ENCODE measurements at regions not wholly inside any gene's neighbourhood (a gene's known extent, or its start where the extent isn't known, plus 50 kb on each side); places are given as distances from the start of the nearest gene placed in this dataset.
"Not testable (repeated sequence)": the region's sequence is repeated elsewhere in the genome, so short reads cannot be mapped to it uniquely, and the experiment has no call there.

GRCh38 chr1:843946-844345 lies 79.8 kb upstream of the SAMD11 start:
- not testable (repeated sequence) for H2AFZ ChIP-seq; H4K20me1 ChIP-seq (replicated peaks; ENCODE audit: insufficient read depth); H3K27me3 ChIP-seq (ENCODE audit: insufficient read depth); H3K9me2 ChIP-seq (ENCODE audit: insufficient read depth); ATAC-seq; H3K79me2 ChIP-seq (replicated peaks; ENCODE audit: insufficient read depth); H3K4me3 Mint-ChIP-seq; DNase-seq (ENCODE audit: low spot score); H3K36me3 ChIP-seq (ENCODE audit: insufficient read depth); H3K4me2 ChIP-seq; H3K4me1 ChIP-seq (ENCODE audit: insufficient read depth); H3K27me3 Mint-ChIP-seq (ENCODE audit: insufficient read depth, low read depth, poor library complexity); H3K9me3 Mint-ChIP-seq; H3K36me3 Mint-ChIP-seq (ENCODE audit: low read depth); H3K4me3 ChIP-seq; H3K27ac ChIP-seq (ENCODE audit: low read depth); H3F3A ChIP-seq (replicated peaks; ENCODE audit: low read depth)
- H3K27ac Mint-ChIP-seq: peak overlapping the region; percentile 90
- H3K4me1 Mint-ChIP-seq: peaks cover 30% of the 10 kb centered on the region

GRCh38 chr1:844472-845026 lies 79.2 kb upstream of the SAMD11 start:
- peaks cover 30% of the 10 kb centered on the region for H3K4me1 Mint-ChIP-seq
- Histone ChIP-seq H3F3A (replicated peaks; ENCODE audit: low read depth) (no peaks in the 10 kb centered on the region), H4K20me1 (replicated peaks; ENCODE audit: insufficient read depth) (no peaks in the 10 kb centered on the region), H3K4me3 (no peak overlapping the region), H3K27ac (ENCODE audit: low read depth) (no peak overlapping the region), H2AFZ (no peak overlapping the region), H3K4me1 (ENCODE audit: insufficient read depth) (no peaks in the 10 kb centered on the region), H3K9me2 (ENCODE audit: insufficient read depth) (no peaks in the 10 kb centered on the region), H3K36me3 (ENCODE audit: insufficient read depth) (no peaks in the 10 kb centered on the region), H3K79me2 (replicated peaks; ENCODE audit: insufficient read depth) (no peaks in the 10 kb centered on the region), H3K4me2 (no peak overlapping the region), H3K27me3 (ENCODE audit: insufficient read depth) (no peaks in the 10 kb centered on the region)
- no peaks in the 10 kb centered on the region for H3K36me3 Mint-ChIP-seq (ENCODE audit: low read depth)
- H3K4me3 Mint-ChIP-seq: no peak overlapping the region; the same call in 2 of the 3 replicates
- ATAC-seq: peak; percentile 83
- peaks cover 3% of the 10 kb centered on the region for H3K27me3 Mint-ChIP-seq (ENCODE audit: insufficient read depth, low read depth, poor library complexity)
- peak; percentile 50 for DNase-seq (ENCODE audit: low spot score)
- no peak for TF ChIP-seq STAT1 (IDR thresholded peaks at IDR 0.05; ENCODE audit: unreplicated experiment)
- no peak for TF ChIP-seq CREB1 (CRISPR knock-in tag; IDR thresholded peaks at IDR 0.05; ENCODE audit: low read depth)
- TF ChIP-seq, protein P1, sequence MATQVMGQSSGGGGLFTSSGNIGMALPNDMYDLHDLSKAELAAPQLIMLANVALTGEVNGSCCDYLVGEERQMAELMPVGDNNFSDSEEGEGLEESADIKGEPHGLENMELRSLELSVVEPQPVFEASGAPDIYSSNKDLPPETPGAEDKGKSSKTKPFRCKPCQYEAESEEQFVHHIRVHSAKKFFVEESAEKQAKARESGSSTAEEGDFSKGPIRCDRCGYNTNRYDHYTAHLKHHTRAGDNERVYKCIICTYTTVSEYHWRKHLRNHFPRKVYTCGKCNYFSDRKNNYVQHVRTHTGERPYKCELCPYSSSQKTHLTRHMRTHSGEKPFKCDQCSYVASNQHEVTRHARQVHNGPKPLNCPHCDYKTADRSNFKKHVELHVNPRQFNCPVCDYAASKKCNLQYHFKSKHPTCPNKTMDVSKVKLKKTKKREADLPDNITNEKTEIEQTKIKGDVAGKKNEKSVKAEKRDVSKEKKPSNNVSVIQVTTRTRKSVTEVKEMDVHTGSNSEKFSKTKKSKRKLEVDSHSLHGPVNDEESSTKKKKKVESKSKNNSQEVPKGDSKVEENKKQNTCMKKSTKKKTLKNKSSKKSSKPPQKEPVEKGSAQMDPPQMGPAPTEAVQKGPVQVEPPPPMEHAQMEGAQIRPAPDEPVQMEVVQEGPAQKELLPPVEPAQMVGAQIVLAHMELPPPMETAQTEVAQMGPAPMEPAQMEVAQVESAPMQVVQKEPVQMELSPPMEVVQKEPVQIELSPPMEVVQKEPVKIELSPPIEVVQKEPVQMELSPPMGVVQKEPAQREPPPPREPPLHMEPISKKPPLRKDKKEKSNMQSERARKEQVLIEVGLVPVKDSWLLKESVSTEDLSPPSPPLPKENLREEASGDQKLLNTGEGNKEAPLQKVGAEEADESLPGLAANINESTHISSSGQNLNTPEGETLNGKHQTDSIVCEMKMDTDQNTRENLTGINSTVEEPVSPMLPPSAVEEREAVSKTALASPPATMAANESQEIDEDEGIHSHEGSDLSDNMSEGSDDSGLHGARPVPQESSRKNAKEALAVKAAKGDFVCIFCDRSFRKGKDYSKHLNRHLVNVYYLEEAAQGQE (IDR thresholded peaks at IDR 0.05; ENCODE audit: unreplicated experiment): no peak
- no peak for TF ChIP-seq POLR2AphosphoS5 (IDR thresholded peaks at IDR 0.05; ENCODE audit: low read depth)
- no peak for TF ChIP-seq ZNF114 (CRISPR knock-in tag; IDR thresholded peaks at IDR 0.05)
- TF ChIP-seq JUNB (IDR thresholded peaks at IDR 0.05; ENCODE audit: unreplicated experiment): no peak
- no peak for TF ChIP-seq EZH2 (IDR thresholded peaks at IDR 0.05; ENCODE audit: low read depth, unreplicated experiment)
- no peak for TF ChIP-seq EZH2phosphoT487 (IDR thresholded peaks at IDR 0.05; ENCODE audit: unreplicated experiment)
- TF ChIP-seq, protein P2, sequence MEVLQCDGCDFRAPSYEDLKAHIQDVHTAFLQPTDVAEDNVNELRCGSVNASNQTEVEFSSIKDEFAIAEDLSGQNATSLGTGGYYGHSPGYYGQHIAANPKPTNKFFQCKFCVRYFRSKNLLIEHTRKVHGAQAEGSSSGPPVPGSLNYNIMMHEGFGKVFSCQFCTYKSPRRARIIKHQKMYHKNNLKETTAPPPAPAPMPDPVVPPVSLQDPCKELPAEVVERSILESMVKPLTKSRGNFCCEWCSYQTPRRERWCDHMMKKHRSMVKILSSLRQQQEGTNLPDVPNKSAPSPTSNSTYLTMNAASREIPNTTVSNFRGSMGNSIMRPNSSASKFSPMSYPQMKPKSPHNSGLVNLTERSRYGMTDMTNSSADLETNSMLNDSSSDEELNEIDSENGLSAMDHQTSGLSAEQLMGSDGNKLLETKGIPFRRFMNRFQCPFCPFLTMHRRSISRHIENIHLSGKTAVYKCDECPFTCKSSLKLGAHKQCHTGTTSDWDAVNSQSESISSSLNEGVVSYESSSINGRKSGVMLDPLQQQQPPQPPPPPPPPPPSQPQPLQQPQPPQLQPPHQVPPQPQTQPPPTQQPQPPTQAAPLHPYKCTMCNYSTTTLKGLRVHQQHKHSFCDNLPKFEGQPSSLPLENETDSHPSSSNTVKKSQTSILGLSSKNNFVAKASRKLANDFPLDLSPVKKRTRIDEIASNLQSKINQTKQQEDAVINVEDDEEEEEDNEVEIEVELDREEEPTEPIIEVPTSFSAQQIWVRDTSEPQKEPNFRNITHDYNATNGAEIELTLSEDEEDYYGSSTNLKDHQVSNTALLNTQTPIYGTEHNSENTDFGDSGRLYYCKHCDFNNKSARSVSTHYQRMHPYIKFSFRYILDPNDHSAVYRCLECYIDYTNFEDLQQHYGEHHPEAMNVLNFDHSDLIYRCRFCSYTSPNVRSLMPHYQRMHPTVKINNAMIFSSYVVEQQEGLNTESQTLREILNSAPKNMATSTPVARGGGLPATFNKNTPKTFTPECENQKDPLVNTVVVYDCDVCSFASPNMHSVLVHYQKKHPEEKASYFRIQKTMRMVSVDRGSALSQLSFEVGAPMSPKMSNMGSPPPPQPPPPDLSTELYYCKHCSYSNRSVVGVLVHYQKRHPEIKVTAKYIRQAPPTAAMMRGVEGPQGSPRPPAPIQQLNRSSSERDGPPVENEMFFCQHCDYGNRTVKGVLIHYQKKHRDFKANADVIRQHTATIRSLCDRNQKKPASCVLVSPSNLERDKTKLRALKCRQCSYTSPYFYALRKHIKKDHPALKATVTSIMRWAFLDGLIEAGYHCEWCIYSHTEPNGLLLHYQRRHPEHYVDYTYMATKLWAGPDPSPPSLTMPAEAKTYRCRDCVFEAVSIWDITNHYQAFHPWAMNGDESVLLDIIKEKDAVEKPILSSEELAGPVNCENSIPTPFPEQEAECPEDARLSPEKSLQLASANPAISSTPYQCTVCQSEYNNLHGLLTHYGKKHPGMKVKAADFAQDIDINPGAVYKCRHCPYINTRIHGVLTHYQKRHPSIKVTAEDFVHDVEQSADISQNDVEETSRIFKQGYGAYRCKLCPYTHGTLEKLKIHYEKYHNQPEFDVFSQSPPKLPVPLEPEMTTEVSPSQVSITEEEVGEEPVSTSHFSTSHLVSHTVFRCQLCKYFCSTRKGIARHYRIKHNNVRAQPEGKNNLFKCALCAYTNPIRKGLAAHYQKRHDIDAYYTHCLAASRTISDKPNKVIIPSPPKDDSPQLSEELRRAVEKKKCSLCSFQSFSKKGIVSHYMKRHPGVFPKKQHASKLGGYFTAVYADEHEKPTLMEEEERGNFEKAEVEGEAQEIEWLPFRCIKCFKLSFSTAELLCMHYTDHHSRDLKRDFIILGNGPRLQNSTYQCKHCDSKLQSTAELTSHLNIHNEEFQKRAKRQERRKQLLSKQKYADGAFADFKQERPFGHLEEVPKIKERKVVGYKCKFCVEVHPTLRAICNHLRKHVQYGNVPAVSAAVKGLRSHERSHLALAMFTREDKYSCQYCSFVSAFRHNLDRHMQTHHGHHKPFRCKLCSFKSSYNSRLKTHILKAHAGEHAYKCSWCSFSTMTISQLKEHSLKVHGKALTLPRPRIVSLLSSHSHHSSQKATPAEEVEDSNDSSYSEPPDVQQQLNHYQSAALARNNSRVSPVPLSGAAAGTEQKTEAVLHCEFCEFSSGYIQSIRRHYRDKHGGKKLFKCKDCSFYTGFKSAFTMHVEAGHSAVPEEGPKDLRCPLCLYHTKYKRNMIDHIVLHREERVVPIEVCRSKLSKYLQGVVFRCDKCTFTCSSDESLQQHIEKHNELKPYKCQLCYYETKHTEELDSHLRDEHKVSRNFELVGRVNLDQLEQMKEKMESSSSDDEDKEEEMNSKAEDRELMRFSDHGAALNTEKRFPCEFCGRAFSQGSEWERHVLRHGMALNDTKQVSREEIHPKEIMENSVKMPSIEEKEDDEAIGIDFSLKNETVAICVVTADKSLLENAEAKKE (CRISPR knock-in tag; IDR thresholded peaks at IDR 0.05): no peak
- TF ChIP-seq, protein P3, sequence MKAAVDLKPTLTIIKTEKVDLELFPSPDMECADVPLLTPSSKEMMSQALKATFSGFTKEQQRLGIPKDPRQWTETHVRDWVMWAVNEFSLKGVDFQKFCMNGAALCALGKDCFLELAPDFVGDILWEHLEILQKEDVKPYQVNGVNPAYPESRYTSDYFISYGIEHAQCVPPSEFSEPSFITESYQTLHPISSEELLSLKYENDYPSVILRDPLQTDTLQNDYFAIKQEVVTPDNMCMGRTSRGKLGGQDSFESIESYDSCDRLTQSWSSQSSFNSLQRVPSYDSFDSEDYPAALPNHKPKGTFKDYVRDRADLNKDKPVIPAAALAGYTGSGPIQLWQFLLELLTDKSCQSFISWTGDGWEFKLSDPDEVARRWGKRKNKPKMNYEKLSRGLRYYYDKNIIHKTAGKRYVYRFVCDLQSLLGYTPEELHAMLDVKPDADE (IDR thresholded peaks at IDR 0.05): no peak
- no peak for TF ChIP-seq ZNF331 (CRISPR knock-in tag; IDR thresholded peaks at IDR 0.05; ENCODE audit: low read depth)
- no peak for TF ChIP-seq NANOG (IDR thresholded peaks at IDR 0.05; ENCODE audit: borderline replicate concordance)
- H3K27ac Mint-ChIP-seq: peak overlapping the region; percentile 90
- H3K9me3 Mint-ChIP-seq: no peaks in the 10 kb centered on the region
